Right lobe of liver (tissue), 4 donors: ENCODE measurements at regions not wholly inside any gene's neighbourhood (a gene's known extent, or its start where the extent isn't known, plus 50 kb on each side); places are given as distances from the start of the nearest gene placed in this dataset.

Experiments
- POLR2A ChIP-seq: fragments of 450-650 bp; IDR thresholded peaks from one replicate; pipeline ENCODE4 v1.6.1; 2017; ENCODE audit warnings: antibody characterized with exemption, mild to moderate bottlenecking
- TF ChIP-seq, protein P1 (sequence below), 4 donors: fragments of 200-600 bp in 3 of 4; fragments of 450-650 bp in 1 of 4; IDR thresholded peaks; one replicate each; pipeline versions ENCODE4 v1.5.1 to v1.8.0; 2016 to 2022; ENCODE audit warnings: antibody characterized with exemption in 4 of 4, mild to moderate bottlenecking in 2 of 4
- donor health status: DM: no; HTN: no; CAD: no.
- donor health status: DM: no; HTN: no; CAD: no.
- donor health status: DM: no; HTN: yes; CAD: no.

DNA sequence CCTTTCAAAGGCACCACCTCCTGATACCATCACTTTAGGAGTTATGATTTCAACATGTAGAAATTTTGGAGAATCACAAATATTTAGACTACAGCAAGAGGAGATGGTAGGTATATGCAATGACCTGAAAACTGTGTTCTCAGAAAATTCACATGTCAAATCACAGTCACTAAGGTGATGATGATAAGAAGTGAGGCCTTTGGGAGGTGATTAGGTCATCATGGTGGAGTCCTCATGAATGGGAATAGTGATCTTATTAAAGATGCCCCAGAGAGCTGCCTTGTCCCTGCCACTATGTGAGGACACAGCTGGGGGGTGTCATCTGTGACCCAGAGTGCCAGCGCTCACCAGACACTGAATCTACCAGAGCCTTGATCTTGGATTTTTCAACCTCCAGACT, 513.5 kb upstream of the TUSC1 start:
- TF ChIP-seq, protein P1, sequence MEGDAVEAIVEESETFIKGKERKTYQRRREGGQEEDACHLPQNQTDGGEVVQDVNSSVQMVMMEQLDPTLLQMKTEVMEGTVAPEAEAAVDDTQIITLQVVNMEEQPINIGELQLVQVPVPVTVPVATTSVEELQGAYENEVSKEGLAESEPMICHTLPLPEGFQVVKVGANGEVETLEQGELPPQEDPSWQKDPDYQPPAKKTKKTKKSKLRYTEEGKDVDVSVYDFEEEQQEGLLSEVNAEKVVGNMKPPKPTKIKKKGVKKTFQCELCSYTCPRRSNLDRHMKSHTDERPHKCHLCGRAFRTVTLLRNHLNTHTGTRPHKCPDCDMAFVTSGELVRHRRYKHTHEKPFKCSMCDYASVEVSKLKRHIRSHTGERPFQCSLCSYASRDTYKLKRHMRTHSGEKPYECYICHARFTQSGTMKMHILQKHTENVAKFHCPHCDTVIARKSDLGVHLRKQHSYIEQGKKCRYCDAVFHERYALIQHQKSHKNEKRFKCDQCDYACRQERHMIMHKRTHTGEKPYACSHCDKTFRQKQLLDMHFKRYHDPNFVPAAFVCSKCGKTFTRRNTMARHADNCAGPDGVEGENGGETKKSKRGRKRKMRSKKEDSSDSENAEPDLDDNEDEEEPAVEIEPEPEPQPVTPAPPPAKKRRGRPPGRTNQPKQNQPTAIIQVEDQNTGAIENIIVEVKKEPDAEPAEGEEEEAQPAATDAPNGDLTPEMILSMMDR (IDR thresholded peaks at IDR 0.05): no peak
- no peak for TF ChIP-seq POLR2A
